HUES6 (cell line): ENCODE measurements at regions not wholly inside any gene's neighbourhood (a gene's known extent, or its start where the extent isn't known, plus 50 kb on each side); places are given as distances from the start of the nearest gene placed in this dataset.
"Not testable (repeated sequence)": the region's sequence is repeated elsewhere in the genome, so short reads cannot be mapped to it uniquely, and the experiment has no call there.

Experiments used
- H3K27ac ChIP-seq: 2 replicates; pipeline ENCODE4 v1.7.0; 2013; ENCODE audit warnings: low read depth, mild to moderate bottlenecking, low read length, inconsistent platforms
- H3K27me3 ChIP-seq: 2 replicates; pipeline ENCODE4 v1.6.1; 2013; ENCODE audit warnings: low read length; ENCODE audit not compliant: control insufficient read depth, insufficient read depth
- H3K36me3 ChIP-seq: 2 replicates; pipeline ENCODE4 v1.6.1; 2013; ENCODE audit warnings: low read length; ENCODE audit not compliant: control insufficient read depth, insufficient read depth
- H3K4me1 ChIP-seq: 2 replicates; pipeline ENCODE4 v1.6.1; 2013; ENCODE audit warnings: low read length; ENCODE audit not compliant: control insufficient read depth, insufficient read depth
- H3K4me3 ChIP-seq: 2 replicates; pipeline ENCODE4 v1.5.1; 2013; ENCODE audit warnings: low read depth, low read length
- H3K9ac ChIP-seq: one replicate; pipeline ENCODE4 v1.6.1; 2013; ENCODE audit warnings: mild to moderate bottlenecking, low read length
- H3K9me3 ChIP-seq: 2 replicates; pipeline ENCODE4 v1.6.1; 2013; ENCODE audit warnings: low read depth, low read length; ENCODE audit not compliant: control insufficient read depth, insufficient read depth

- no peak overlapping the region for H3K4me3 ChIP-seq
- no peak overlapping the region for H3K9ac ChIP-seq
- H3K36me3 ChIP-seq, result no peaks in the 10 kb centered on the region
- no peaks in the 10 kb centered on the region for H3K27me3 ChIP-seq
- no peaks in the 10 kb centered on the region for H3K9me3 ChIP-seq
- H3K27ac ChIP-seq, result no peak overlapping the region
- peaks cover 7% of the 10 kb centered on the region for H3K4me1 ChIP-seq
These were observed 156.8 kb upstream of the MAGI2 start for GRCh38 chr7:79610313-79610712.

GRCh38 chr7:79608005-79608404, 154.5 kb upstream of the MAGI2 start:
- no peaks in the 10 kb centered on the region for H3K9me3 ChIP-seq
- H3K36me3 ChIP-seq, result no peaks in the 10 kb centered on the region
- H3K4me3 ChIP-seq, result no peak overlapping the region
- H3K9ac ChIP-seq, result no peak overlapping the region
- H3K27ac ChIP-seq, result no peak overlapping the region
- H3K4me1 ChIP-seq, result no peaks in the 10 kb centered on the region
- H3K27me3 ChIP-seq, result no peaks in the 10 kb centered on the region

DNA sequence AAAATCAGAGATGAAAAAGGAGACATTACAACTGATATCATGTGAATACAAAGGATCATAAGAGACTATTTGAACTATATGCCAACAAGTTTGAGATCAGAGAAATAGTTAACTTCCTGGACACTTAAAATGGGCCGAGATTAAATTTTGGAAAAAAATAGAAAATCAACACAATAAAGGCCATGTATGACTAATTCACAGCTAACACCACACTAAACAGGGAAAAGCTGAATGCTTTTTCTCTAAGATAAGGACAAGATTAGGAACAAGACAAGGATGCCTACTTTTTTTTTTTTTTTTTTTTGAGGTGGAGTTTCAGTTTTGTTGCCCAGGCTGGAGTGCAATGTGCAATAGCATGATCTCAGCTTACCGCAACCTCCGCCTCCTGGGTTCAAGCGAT, 151.4 kb upstream of the MAGI2 start:
- no peaks in the 10 kb centered on the region for H3K4me1 ChIP-seq
- H3K9me3 ChIP-seq, result no peaks in the 10 kb centered on the region
- H3K27me3 ChIP-seq, result no peaks in the 10 kb centered on the region
- H3K4me3 ChIP-seq, result no peak overlapping the region
- H3K9ac ChIP-seq, result no peak overlapping the region
- H3K36me3 ChIP-seq, result no peaks in the 10 kb centered on the region
- H3K27ac ChIP-seq, result no peak overlapping the region

DNA sequence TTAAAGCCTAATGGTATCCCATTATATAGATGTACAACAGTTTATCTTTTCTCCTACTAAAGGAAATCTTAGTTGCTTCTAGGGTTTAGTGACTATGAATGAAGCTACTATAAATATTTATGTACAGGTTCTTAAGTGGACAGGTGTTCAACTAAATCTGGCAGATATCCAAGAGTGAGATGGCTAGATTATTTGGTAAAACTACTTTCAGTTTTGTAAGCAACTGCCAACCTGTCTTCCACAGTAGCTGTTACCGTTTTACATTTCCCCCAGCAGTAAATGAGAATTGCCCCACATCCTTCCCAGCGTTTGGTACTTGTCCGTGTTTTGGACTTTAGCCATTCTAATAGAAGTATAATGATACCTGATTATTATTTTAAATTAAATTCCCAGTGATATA, 144.9 kb upstream of the MAGI2 start:
- Histone ChIP-seq H3K4me1 (no peaks in the 10 kb centered on the region), H3K27me3 (no peaks in the 10 kb centered on the region), H3K4me3 (no peak overlapping the region), H3K27ac (no peak overlapping the region), H3K36me3 (no peaks in the 10 kb centered on the region), H3K9me3 (no peaks in the 10 kb centered on the region), H3K9ac (no peak overlapping the region)

DNA sequence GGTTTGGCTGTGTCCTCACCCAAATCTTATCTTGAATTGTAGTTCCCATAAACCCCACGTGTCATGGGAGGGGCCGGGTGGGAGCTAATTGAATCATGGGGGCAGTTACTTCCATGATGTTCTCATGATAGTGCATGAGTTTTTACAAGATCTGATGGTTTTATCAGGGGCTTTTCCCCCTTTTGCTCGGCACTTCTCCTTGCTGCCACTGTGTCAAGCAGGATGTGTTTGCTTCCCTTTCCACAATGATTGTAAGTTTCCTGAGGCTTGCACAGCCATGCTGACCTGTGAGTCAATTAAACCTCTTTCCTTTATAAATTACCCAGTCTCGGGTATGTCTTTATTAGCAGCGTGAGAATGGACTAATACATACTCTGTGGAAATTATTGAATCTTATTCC, 141.2 kb upstream of the MAGI2 start:
- H3K9ac ChIP-seq, H3K27me3 ChIP-seq, H3K27ac ChIP-seq, H3K4me1 ChIP-seq, H3K9me3 ChIP-seq, H3K36me3 ChIP-seq, H3K4me3 ChIP-seq: not testable (repeated sequence)

DNA sequence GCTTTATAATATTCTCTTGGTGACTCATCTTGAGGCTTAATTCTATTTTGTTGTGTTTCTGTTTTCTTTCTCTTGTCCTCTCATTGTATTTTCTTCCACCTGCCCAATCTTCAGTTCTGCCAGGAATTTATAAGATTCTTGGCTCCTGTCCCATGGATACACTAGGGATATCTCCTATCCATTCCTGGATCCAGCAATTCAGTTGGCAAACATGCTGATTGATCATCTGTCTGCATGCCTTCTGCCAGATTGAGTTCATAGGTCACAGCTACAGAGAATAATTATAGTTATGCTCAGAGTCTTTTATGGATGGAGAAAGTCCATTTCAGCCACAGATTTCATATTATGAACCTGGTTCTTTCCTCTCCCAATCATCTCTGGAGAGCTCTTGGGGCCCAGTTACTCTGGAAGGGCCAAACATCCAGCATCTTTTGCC, 140.4 kb upstream of the MAGI2 start:
- Histone ChIP-seq H3K27me3 (no peaks in the 10 kb centered on the region), H3K9ac (no peak overlapping the region)

GRCh38 chr7:79590916-79591623, 137.6 kb upstream of the MAGI2 start:
- no peaks in the 10 kb centered on the region for H3K9me3 ChIP-seq
- no peak overlapping the region for H3K9ac ChIP-seq
- no peaks in the 10 kb centered on the region for H3K36me3 ChIP-seq
- no peaks in the 10 kb centered on the region for H3K27me3 ChIP-seq
- H3K27ac ChIP-seq, result no peak overlapping the region
- no peak overlapping the region for H3K4me3 ChIP-seq
- H3K4me1 ChIP-seq, result no peaks in the 10 kb centered on the region

More for the DNA sequence above, 140.4 kb upstream of the MAGI2 start:
- Histone ChIP-seq H3K4me3 (no peak overlapping the region), H3K9me3 (no peaks in the 10 kb centered on the region), H3K27ac (no peak overlapping the region), H3K36me3 (no peaks in the 10 kb centered on the region), H3K4me1 (no peaks in the 10 kb centered on the region)

DNA sequence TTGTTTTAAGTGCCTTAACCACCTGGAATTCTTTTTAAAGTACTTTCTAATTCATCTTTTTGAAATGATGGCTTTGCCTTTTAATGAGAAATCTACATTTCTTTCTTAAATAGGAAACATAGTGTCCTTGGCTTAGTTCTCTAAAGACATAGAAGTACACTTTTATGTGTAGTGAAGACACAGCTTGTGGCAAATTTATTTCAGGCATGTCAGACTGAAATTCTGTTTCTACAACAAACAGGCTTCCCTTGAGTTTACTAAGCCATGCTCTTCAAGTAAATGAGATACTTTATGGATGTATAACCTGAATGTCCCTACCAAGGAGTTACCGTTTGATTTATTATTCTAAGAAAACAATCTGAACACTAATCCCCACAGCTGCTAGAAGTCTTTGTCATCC, 136.9 kb upstream of the MAGI2 start:
- Histone ChIP-seq H3K27ac (no peak overlapping the region), H3K9me3 (no peaks in the 10 kb centered on the region), H3K27me3 (no peaks in the 10 kb centered on the region), H3K36me3 (no peaks in the 10 kb centered on the region), H3K9ac (no peak overlapping the region), H3K4me1 (no peaks in the 10 kb centered on the region), H3K4me3 (no peak overlapping the region)

DNA sequence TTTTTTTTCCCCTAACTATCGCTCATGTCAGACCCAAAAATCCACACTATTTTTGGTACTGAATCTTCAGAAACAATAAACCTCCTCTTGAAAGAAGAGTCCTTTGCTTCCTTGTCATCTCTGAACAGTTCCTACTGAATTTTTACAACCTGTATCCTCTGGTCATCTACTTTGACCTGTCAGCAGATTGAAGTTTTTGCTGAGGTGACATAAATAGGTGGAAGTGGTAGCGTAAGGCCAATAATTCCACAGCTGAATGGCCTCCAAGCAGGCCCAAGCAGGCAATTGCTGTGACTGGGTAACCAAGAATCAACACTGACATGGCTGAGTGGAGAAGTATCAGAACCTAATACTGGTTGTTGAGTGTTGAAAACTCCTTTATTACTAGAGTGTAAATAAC, 117.4 kb upstream of the MAGI2 start:
- no peak overlapping the region for H3K27ac ChIP-seq
- no peaks in the 10 kb centered on the region for H3K36me3 ChIP-seq
- H3K9me3 ChIP-seq, result no peaks in the 10 kb centered on the region
- no peaks in the 10 kb centered on the region for H3K4me1 ChIP-seq
- no peak overlapping the region for H3K9ac ChIP-seq
- H3K4me3 ChIP-seq, result no peak overlapping the region
- H3K27me3 ChIP-seq, result no peaks in the 10 kb centered on the region

DNA sequence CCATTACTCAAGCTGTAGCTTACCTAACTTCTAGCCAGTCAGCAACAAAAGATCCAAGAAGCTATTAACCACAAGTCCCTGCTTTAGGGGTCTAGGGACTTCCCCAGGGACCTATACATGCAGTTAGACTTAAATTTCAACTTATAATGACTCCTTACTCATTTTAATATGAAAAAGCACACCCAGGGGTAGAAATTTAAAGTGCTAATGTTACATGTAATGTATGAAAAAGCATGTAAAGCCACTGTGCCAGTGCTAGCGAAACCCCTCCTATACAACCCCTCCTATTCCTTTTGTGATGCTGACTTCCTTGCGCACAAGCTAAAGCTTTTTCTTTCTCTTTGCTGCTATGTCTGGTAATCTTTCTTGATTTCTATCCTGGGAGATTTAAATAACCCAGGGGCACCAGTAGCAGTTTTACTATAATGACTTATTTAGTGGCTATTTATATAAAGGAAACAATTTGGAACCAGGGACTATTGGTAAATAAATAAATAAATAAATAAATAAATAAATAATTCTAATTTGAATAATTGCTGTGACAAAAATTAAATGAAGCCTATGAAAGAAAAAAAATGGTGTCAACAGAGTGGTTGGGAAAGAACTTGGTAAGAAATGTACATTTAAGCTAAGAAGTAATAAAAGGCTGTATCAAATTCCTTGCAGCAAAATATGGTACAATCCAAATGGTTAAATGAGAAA, 110.5 kb upstream of the MAGI2 start:
- no peak overlapping the region for H3K27ac ChIP-seq

GRCh38 chr7:79555571-79555970, 102.1 kb upstream of the MAGI2 start:
- H3K27ac ChIP-seq, result no peak overlapping the region
- H3K4me1 ChIP-seq, result no peaks in the 10 kb centered on the region
- no peaks in the 10 kb centered on the region for H3K27me3 ChIP-seq
- no peak overlapping the region for H3K9ac ChIP-seq
- no peaks in the 10 kb centered on the region for H3K36me3 ChIP-seq
- no peaks in the 10 kb centered on the region for H3K9me3 ChIP-seq
- no peak overlapping the region for H3K4me3 ChIP-seq

More for the DNA sequence above, 110.5 kb upstream of the MAGI2 start:
- Histone ChIP-seq H3K4me1 (no peaks in the 10 kb centered on the region), H3K4me3 (no peak overlapping the region), H3K27me3 (no peaks in the 10 kb centered on the region), H3K9ac (no peak overlapping the region), H3K9me3 (no peaks in the 10 kb centered on the region), H3K36me3 (no peaks in the 10 kb centered on the region)
